ENCODE measurements at regions not wholly inside any gene's neighbourhood (a gene's known extent, or its start where the extent isn't known, plus 50 kb on each side); places are given as distances from the start of the nearest gene placed in this dataset.

GRCh38 chr1:185376288-185376687, 59.2 kb upstream of the IVNS1ABP start:
- Mint-ChIP-seq H3K4me1 (peaks cover 15% of the 10 kb centered on the region in 2 experiments), H3K9me3 (peaks cover 0 to 3% of the 10 kb centered on the region in 2 experiments; a peak in 2 of 5 replicates), H3K36me3 (ENCODE audit: insufficient read depth in 1 of 3, low read depth in 3 of 3) (0 out of 7 replicates have a peak, but pooled peaks cover 0 to 2% (median under 1%) of the 10 kb centered on the region in 3 experiments), H3K27me3 (ENCODE audit: low read depth) (no peaks in the 10 kb centered on the region), H3K4me3 (no peak overlapping the region), H3K27ac (no peak overlapping the region)
- no peak overlapping the region for H3K4me2 ChIP-seq (ENCODE audit: insufficient read depth, insufficient read length, low read length)
- H3K14ac ChIP-seq (ENCODE audit: insufficient read depth, low read length) = no peak overlapping the region
- WGBS (ENCODE audit: extremely low coverage, insufficient read length, low lambda C conversion rate) = no CpG with 5 or more reads among the region's 2 CpGs
- no peak overlapping the region for H3K9ac ChIP-seq (ENCODE audit: extremely low read depth, insufficient read length, low read length)
- no peak overlapping the region for H4K8ac ChIP-seq (replicated peaks; ENCODE audit: insufficient read length, low read depth, low read length)
- H3K56ac ChIP-seq (ENCODE audit: insufficient read length, low read depth, low read length) = no peak overlapping the region
- H2BK20ac ChIP-seq (ENCODE audit: low read depth, low read length, poor library complexity, severe bottlenecking) = no peak overlapping the region
- no peaks in the 10 kb centered on the region for H3K79me1 ChIP-seq (ENCODE audit: insufficient read depth, low read depth, low read length, poor library complexity, severe bottlenecking)
- no peak for DNase-seq
- H3K4me1 ChIP-seq (ENCODE audit: insufficient read depth, low read length) = no peaks in the 10 kb centered on the region
- no peak overlapping the region for H2BK15ac ChIP-seq (ENCODE audit: low read depth, low read length)
- no peak overlapping the region for H3T11ph ChIP-seq (ENCODE audit: low read length)
- no peak overlapping the region for H2BK12ac ChIP-seq (ENCODE audit: insufficient read length, low read depth, low read length)
- no peak overlapping the region for H4K91ac ChIP-seq (ENCODE audit: insufficient read length, low read depth, low read length)
- H2AFZ ChIP-seq (ENCODE audit: low read length) = no peak overlapping the region
- no peaks in the 10 kb centered on the region for H3K9me3 ChIP-seq (ENCODE audit: control insufficient read depth, low read depth, low read length)
- no peaks in the 10 kb centered on the region for H3K23me2 ChIP-seq (ENCODE audit: insufficient read length, low read depth, low read length, poor library complexity, severe bottlenecking)
- no peaks in the 10 kb centered on the region for H3K79me2 ChIP-seq (ENCODE audit: insufficient read depth, low read length)
- no peaks in the 10 kb centered on the region for H4K20me1 ChIP-seq (ENCODE audit: control insufficient read depth, insufficient read depth, insufficient read length)
- H3K23ac ChIP-seq (ENCODE audit: insufficient read length, low read depth, low read length) = no peak overlapping the region
- no peak overlapping the region for H3K27ac ChIP-seq (ENCODE audit: insufficient read length, low read depth, low read length)
- no peaks in the 10 kb centered on the region for H3K27me3 ChIP-seq (ENCODE audit: insufficient read depth, low read length)
- H2BK5ac ChIP-seq (ENCODE audit: insufficient read length, low read length) = no peak overlapping the region
- no peak for TF ChIP-seq CTCF (conservative IDR thresholded peaks at IDR 0.05)
- H2BK120ac ChIP-seq (ENCODE audit: low read depth, low read length, poor library complexity, severe bottlenecking) = no peak overlapping the region
- H2AK5ac ChIP-seq (ENCODE audit: insufficient read length, low read length) = no peak overlapping the region
- no peak overlapping the region for H3K4ac ChIP-seq (ENCODE audit: low read depth, low read length)
- H3K18ac ChIP-seq (ENCODE audit: insufficient read length, low read depth, low read length) = no peak overlapping the region
- no peak overlapping the region for H4K5ac ChIP-seq (ENCODE audit: insufficient read length, low read depth, low read length)

All from H9 (cell line).